Activated naive CD4-positive, alpha-beta T cell treated with anti-CD3 and anti-CD28 coated beads, Interleukin-2, amount 50 U/mL, for 16 hours (primary cell): ENCODE measurements at regions not wholly inside any gene's neighbourhood (a gene's known extent, or its start where the extent isn't known, plus 50 kb on each side); places are given as distances from the start of the nearest gene placed in this dataset.

Experiments used
- DNase-seq: peaks from one replicate; pipeline ENCODE4 v3.0.0-alpha.2; 2020

DNA sequence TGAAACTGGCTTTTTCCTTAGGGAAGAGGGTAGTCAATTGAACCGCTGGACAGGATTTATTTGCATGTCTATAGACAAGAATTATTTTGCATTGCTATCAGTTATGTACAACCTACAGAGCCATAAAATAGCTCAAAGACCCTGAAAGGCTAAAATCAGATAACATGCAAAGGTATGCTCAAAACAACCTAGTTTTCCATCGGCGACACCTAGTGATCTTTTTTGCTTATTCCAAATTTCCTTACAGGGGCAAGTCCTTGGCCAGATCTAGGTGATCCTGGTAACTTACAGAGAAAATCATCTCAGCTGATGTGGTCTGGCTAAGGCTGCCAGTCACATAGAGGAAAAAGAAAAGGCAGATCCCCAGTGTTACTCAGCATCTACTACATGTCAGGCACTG is 141.2 kb upstream of the RPL38 start:
- no peak for DNase-seq

DNA sequence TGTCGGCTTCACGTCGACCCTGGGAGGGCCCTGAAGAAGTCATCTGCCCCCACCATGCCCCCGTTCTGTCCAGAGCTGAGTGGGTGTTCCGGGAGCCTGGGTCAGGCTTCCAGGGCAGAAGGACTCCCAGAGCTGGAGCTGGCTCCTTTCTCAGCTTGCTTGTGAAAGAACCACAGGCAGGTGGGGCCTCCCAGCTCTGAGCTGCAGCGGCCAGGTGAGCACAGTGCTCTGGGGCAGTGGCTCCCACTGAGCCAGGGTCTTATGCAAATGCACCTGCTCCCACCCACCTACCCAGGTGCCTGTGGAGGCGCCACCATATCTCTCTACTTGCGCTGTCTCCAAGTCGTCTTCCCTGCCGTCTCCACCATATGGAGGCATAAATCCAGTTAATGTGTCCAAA is 140.0 kb upstream of the RPL38 start:
- no peak for DNase-seq

DNA sequence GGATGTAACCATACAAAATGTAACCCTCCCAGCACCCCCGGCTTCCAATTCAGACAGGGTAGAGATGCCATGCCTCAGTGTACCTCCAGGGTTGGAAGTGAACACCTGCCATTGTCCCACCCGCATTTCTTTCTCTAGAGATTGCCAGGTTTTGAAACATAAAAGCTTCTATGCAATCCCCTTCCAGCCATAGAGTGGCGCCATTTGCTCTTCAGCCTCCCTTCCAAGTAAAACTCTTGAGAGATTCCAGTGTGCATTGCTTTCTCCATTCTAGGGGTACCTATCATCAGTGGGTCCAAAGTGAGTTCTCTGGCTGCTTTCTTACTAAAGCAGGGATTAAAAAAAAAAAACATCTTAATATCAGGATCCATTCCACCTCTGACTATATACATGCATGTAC is 133.1 kb upstream of the RPL38 start:
- no peak for DNase-seq

DNA sequence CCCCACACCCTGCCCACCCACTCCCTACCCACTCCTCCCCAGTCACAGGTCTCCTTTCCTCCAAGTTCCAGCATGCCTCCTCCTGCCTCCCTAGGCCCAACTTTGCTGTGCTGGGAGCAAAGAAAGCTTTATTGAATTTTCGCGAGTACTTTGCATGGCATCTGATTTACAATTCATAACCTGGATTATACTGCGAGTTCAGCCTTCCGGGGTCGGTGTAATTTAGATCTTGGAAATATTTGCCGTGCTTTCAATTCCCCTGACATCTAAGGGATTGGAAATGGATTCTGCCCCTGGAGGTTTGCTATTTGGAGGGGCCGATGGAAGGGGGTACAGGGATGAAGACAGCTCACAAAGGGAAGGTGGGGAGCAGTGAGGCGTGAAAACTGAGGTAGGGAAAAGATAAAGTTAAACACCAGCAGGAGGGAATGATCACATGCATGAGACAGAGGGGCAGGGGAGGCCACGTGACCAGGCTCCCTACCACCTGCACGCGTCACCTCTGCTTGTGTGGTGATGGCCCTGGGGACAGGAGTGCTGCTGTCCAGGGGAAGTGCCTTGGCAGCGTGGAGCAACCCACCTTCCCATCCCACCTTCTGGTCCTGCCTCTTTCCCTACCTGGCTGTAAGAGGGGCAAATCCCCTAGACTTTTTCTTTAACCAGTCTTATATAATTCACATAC is 132.3 kb upstream of the RPL38 start:
- DNase-seq = no peak

DNA sequence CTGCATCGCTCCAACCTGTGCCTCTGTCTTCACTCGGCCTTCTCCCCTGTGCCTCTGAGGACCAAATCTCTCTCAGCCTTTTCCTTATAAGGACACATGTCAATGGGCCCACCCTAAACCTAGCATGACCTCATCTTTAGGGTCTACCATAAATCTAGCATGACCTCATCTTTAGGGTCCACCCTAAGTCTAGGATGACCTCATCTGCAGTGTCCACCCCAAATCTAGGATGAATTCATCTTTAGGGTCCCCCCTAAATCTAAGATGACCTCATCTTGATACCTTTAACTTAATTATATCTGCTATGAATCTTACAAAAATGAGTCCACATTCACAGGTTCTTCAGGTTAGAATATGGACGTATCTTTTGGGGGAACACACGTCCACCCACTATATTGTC is 131.1 kb upstream of the RPL38 start:
- DNase-seq = no peak

DNA sequence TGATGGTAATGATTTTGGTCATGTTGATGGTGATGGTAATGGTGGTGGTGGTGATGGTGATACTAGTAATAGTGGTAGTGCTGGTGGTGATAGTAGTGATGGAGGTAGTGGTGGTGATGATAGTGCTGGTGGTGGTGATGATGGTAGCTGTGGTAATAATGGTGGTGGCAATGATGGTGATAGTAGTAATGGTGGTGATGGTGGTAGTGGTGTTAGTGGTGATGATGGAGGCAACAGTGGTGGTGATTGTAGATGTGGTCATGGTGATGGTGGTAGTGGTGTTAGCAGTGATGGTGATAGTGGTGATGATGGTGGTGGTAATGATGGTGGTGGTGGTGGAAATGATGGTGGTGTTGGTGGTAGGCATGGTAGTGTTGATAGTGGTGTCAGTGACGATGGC is 127.0 kb upstream of the RPL38 start:
- no peak for DNase-seq

DNA sequence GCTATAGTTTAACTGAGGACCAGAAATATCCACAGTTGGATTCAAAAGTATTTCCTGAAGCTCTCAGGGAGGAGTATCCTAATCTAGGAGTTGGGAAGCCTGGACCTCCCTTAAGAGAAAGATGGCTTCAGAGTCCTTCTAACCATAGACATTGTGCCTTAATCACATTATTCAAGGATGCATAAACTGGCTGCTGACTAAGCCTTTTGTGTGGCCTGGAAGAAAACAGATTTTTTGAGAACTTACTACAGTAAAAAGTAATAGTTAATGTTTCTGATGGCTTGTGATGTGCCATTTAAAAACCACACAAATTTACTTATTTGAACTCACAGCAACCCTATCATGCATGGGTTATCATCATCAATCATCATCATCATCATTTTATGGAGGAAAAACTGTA is 126.2 kb upstream of the RPL38 start:
- DNase-seq = no peak

DNA sequence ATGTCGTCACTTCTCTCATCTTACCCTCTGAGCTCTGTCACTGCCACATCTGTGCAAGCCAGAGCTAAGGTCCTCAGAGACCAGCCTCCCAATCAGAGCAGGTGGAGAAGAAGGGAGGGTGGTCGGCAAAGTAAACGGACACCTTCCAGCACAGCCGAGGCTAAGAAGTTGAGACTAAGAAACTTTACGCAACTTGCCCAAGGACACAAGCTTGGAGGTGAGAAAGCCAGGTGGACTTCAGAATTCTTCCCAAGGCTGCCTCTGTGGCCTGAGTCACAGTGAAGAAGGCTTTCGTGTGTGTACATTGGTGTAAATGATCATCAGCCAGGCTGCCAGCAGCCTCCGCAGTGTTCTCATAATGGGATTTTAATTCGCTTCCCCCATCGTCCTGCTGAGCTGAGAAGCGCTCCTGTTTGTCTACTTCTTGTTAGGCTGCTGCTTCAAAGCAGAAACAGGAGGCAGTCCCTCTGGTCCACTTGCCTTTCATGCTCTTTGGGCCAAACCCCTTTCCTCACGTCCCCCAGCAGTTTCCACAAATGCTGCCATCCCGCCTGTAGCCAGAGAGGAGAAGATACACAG is 125.0 kb upstream of the RPL38 start:
- no peak for DNase-seq

DNA sequence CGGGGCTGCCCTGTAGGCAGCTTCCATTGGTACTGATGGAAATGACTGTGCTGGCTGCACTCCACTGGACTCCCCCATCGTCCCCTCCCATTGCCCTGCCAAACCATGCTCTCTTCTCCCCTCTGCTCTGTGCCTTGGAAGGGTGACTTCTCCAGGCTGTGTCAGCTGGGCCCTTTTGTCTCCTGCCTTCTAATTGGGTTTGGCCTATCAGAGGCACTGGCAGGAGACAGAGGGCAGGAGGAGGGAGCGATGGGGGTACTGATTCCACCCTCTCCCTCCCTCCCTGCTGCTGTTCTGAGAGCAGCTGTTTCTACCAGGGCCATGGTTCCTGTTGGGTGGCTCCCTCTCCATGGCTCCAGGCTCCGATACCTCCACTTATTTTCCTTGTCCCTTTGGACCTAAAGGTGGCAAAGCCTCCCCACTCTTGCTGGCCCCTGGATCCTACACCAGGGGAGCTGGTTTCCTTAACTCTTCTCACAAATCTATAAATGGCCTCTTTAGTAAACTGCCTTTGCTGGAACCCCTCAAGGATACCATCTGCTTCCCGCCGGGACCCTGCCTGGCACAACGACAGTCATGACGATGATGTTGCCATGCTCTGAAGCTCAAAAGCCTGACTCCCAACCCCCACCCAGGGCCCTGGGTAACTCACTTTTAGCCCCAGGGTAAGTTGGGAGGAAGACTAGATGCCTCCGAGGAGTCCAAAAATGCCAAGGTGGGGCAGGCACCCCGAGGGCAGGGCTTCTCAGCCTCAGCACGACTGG is 123.8 kb upstream of the RPL38 start:
- no peak for DNase-seq

DNA sequence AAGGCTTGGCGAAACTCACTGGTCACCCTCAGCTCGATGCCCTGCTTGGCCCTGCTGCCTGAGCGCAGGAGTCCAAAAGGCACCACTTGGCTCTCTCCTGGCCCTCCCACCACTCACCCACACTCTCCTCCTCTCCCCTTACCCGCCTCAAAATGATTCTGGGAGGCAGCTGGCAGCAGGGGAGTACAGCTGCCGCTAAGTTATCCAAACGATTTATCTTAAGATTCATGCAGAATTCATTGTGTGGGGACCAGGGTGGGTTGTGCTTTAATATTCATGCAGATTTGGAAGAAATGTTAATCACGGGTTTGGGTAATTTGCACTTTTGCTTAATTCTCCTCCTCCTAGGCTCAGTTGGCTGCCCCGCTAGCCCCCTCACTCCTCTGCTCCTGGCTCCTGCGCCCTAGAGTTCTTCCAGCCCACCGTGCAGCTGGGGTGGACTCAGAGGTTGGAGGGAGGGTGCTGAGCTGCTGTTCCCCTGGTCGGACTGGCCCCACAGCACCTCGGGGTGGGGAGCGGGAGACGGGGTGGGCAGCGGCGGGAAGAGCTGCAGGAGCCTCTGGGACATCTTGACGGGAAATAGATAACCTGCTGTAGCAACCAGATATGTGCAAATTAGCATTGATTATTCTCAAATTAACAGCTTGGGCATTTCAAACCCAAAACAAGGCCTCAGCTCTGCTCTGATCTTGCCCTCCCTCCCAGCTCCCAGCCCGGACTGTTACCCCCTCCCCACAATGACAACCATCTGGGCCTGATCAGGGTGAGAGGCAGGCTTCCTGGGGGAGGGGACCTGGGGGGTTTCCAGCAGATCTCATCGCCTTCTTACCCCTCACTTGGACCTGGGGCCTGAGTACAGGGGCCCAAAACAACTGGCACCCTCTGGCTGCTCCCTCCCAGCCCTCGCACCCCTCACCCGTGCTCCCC is 122.6 kb upstream of the RPL38 start:
- no peak for DNase-seq

DNA sequence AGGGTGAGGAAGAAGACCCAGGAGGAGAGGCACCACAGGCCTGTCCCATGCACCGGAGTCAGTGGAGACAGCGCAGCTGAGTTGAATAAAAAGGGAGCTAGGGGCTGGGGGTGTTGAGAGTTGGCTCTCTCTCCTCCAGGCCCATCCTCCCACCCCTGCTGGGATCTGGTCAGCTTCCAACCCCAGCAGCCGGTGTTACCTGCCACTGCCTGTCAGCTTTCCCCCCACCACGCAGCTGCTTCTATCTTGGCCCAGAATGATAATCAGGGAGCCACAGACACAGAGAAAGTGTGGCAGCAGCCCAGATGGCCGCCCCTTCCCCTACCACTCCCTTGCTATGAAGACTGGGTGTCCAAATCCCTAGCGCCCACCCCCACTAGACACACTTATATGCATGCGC is 120.6 kb upstream of the RPL38 start:
- DNase-seq = no peak

DNA sequence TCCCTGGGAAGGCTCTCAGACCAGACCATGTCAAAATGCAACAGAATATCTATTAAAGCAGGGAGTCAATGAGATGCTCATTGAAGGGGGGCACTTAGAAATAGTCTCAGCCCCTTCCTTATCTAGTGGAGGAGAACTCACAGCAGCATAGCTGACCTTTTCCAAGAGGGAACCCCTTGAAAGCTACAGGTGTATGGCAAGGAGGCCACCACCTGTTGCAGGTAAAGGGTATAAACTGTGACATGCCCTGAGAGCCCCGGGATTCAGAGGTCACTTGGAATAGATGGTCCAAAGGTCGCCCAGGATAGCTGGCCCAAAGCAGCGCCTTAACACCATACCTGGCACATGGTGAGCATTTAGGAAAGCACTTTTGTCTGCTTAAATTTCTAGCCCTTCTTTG is 120.2 kb upstream of the RPL38 start:
- DNase-seq = no peak

DNA sequence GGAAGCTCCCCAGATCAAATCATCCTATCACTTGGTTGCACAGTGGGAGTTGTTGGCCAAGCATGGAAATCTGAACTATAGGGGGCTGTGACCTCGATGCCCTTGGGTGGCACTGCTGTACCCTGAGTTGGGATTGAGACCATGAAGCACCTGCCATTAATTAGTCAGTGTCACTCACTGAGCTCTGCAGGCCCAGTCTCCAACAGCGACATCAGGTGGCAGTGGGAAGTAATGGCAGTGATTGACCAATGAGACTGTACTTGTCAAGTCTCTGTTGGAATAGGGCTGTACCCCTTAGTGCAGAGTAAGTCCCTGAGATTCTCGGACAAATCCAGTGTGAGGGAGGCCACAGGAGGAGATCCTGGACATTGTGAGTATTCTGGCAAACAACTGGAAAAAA is 118.0 kb upstream of the RPL38 start:
- DNase-seq = no peak

DNA sequence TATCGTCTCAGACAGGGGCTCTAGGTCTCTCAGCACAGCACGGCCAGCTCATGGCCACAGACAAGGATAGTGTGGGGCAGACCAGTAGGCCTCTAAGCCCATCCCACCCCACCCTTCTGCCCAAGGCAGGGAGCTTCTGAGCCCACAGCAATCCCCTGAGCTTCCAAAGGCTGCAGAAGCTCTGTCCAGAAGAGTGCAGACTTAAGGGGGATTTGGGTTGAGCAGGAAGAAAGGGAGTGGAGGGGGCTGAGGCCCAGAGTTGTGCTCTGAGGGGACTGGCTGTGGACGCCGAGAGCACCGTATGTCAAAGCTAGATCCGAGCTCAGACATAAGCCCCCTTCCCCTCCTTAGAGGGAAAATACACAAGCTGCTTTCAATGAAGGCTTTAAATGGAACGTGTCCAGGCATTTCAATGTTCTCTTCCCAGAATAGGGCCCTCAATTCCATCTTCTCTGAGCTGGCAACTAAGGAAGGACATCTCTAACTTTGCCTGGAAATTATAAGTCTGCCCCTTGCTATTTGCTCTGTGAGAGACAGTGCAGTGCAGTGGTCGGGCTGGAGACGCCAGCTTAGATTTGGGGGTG is 116.4 kb upstream of the RPL38 start:
- no peak for DNase-seq

DNA sequence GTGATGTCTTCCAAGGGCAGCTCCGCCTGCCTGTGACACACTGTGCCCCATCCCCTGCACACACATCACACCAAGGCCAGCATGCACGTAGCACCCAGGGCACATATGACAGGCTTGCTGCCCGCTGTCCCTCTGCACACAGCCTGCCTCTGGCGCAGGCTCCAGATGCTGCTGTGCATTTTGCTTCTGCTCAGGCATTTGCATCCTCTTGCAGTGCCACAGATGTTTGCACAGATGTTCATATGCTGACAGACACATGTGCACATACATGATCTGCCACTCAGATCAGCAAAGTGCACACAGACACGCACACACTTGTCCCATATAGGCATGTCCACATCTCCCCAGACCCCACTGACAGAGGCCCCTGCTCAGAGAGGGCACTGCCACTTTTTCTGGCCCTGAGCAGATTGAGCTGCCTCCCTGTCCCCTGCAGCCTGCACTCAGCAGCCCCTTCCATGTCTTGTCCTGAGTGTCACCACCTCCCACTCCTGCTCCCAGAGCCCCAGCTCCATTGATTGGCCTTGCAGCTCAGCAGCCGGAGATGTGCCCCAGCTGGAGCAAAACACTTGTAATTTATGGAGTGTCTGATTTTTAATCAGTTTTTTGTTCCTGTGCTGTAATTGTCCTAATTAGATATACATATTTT is 115.1 kb upstream of the RPL38 start:
- no peak for DNase-seq

DNA sequence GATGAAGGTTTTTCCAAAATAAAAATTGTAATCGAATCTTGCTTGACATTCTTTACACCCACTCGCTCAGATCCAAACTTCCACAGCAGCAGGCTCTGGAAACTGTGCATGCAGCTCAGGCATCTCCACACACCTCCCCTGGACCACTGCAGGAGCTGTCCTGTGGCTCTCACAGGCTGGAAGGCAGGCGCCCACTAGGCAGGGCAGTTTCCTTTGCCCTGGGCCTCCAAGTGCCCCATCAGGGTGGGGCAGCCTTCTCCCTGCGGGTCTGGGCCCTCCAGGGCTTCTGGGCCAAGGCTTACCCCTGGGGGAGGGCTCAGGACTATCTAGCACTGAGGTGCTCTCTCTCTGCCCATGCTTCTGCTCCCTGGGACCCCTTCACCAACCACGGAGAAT is 114.5 kb upstream of the RPL38 start:
- DNase-seq = no peak

DNA sequence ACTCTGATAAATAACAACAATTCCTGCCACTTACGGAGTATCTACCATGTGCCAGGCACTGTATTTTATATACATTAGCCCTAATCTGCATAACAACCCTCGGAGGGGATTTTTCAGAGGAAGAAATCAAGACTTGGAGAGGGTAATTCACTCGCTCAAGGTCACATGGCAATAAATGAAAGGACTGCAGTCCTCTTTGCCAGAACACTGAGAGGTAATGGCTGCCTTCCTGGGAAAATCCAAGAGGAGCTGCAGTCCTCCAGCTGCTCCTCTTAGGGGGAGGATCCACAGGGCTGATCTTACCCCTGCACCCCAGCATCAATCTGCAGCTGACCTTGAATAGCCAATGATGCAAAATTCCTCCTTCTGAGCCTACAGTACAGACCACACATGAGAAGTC is 114.1 kb upstream of the RPL38 start:
- DNase-seq = no peak

DNA sequence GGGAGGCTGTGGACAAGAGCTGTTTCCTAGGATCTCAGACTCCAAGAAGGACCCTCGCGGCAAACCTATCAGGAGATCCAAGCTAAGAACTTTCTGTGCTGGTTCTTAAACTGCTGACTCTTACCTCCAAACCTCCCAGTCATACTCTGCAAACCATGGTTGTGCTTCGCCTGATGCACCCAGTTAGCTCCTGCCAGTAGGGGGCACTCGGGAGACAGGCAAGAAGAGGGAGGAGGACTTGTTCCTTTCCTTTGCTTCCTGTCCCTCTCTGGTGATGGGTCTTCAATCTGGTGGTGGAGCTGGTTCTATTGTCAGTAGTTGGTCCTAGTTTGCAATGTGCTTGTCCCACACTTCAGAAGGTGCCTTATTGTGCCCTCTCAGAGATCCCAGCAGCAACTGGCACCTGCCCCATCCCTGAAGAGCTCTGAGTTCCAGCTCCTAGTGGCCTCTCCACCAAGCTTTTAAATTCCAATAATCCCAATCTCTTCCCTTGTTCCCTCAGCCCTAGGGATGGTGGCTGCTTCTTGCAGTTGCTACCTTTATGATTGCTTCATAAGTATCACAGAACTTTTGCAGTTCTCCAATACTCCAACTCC is 113.5 kb upstream of the RPL38 start:
- DNase-seq = no peak

DNA sequence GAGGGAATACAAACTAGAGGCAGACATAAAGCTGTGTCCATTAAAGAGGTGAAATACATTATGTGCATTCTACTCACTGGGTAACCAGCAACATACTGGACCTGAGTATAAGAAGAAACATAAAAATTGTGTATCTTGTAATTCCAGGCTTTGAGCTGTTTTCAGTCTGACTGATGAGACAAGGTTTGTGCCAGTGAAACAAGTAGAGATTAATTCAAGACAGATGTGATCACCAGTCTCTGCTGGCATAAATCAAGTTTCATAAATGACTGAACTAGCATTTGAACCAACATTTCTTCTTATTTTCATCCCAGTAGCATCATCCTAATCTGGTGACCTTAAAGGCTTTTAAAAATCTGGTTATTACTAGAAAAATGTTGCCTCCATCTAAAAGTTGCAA is 108.8 kb upstream of the RPL38 start:
- DNase-seq = no peak

DNA sequence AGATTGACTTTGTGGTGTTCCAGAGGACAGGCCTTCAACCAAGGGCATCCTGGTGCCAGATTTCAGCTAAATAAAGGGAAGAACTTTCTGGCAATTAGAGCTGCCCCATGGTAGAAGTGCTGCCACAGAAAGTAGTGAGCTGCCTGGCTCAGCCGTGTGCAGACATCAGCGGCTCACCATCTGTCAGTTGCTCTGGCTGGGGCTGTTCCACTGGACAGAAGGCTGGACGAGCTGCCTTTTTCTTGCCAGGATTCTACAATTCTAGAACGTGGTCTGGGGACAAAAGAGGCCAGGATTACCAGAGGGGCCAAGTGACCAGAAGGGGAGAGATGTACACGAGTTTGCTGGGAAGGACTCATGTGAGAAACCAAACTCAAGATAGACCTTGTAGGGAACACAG is 107.0 kb upstream of the RPL38 start:
- no peak for DNase-seq

DNA sequence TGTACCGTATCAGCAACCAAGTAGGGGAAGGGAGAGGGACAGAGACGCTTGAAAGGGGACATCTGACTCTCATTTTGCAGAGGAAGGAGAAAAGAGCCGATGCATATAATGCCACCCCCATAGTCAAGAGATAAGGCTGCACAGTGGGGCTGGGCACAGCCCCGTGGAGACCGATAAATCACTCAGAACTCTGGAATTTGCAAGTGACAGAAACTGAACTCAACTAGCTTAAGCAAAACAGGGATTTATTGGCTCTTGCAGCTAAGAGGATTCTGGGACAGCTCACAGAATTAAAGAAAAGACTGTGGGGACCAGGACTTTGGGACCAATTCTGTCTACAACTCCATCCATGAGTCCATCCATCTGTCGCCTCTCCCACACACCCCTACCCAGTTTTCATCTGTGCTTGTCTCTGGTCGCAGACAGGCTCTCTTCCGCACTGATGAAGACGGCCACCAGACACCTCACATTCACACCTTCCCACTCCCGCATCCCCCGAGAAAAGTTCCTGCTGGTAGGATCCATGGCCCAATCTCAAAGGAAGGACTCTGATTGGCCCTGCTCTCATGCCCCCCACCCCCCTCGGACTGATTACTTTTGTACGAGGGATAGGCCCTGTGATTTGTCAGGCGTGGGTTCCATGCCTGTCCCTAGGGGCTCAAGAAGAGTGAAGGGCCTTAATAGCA is 105.9 kb upstream of the RPL38 start:
- no peak for DNase-seq
